A549 (cell line): ENCODE measurements at regions not wholly inside any gene's neighbourhood (a gene's known extent, or its start where the extent isn't known, plus 50 kb on each side); places are given as distances from the start of the nearest gene placed in this dataset.

Experiments
- ATAC-seq, 2 experiments: fragments of 200-7000 bp in 1 of 2; fragments of >200 bp in 1 of 2; cut with Nextera tagmentation in 1 of 2; cut with Tn5 transposase in 1 of 2; 3 replicates each; pipeline versions ENCODE4 v1.8.0 to v1.9.1; 2018 to 2020; ENCODE audit warnings: mild to moderate bottlenecking in 1 of 2, moderate library complexity in 1 of 2
- CTCF ChIA-PET: fragments of 300-600 bp; sonication (Branson Sonifier 250); formaldehyde crosslinking; extraction: SDS; loops from one replicate; lab custom pipeline; 2021; ENCODE audit warnings: antibody characterized with exemption, inconsistent platforms; lab: Yijun Ruan, JAX
- POLR2A ChIA-PET: fragments of 350-600 bp; formaldehyde crosslinking; extraction: SDS; loops from one replicate; lab custom pipeline; 2021; ENCODE audit warnings: antibody characterized with exemption, inconsistent platforms; lab: Yijun Ruan, JAX
- DNase-seq, 2 experiments: peaks; one replicate each; pipeline versions ENCODE4 v3.0.0 to v3.0.0-alpha.2; 2011 to 2016; ENCODE audit warnings: low read depth in 1 of 2, low spot score in 1 of 2
- FAIRE-seq: peaks from 2 replicates; lab custom pipeline; 2011; peaks lifted over from hg19 to GRCh38; lab: Jason Lieb, UNC
- H3K27ac ChIP-seq, 2 experiments: fragments of >200 bp; sonication (Bioruptor Twin); formaldehyde crosslinking; 3 replicates each; pipeline ENCODE4 v1.5.1; 2016 to 2017
- H3K4me1 ChIP-seq: fragments of >200 bp; sonication (Bioruptor Twin); formaldehyde crosslinking; 3 replicates; pipeline ENCODE4 v1.6.1; 2016
- H3K4me2 ChIP-seq: fragments of >200 bp; sonication (Bioruptor Twin); formaldehyde crosslinking; 3 replicates; pipeline ENCODE4 v1.6.1; 2016
- H3K4me3 ChIP-seq: fragments of >200 bp; sonication (Bioruptor Twin); formaldehyde crosslinking; 3 replicates; pipeline ENCODE4 v1.5.1; 2016
- H3K9me3 ChIP-seq: fragments of >200 bp; sonication (Bioruptor Twin); formaldehyde crosslinking; 3 replicates; pipeline ENCODE4 v1.6.1; 2016
- BCL3 ChIP-seq: fragments of >200 bp; sonication (Bioruptor Twin); formaldehyde crosslinking; IDR thresholded peaks from 3 replicates; pipeline ENCODE4 v1.6.1; 2016
- BHLHE40 ChIP-seq: IDR thresholded peaks from 2 replicates; pipeline ENCODE4 v1.6.1; 2012; ENCODE audit warnings: low read depth, low read length, inconsistent platforms
- CBX2 ChIP-seq: fragments of 200-600 bp; sonication (generic); IDR thresholded peaks from 2 replicates; pipeline ENCODE4 v1.6.1; 2016; ENCODE audit warnings: low read depth, mild to moderate bottlenecking, borderline replicate concordance
- CHD4 ChIP-seq: fragments of 200-600 bp; sonication (generic); IDR thresholded peaks from 2 replicates; pipeline ENCODE4 v1.6.1; 2016; ENCODE audit warnings: antibody characterized with exemption, mild to moderate bottlenecking, borderline replicate concordance
- E2F6 ChIP-seq: IDR thresholded peaks from 2 replicates; pipeline ENCODE4 v1.6.1; 2012; ENCODE audit warnings: low read depth, borderline replicate concordance
- EP300 ChIP-seq, 2 experiments: fragments of >200 bp; sonication (Bioruptor Twin); formaldehyde crosslinking; IDR thresholded peaks; 2 replicates in 1 of 2; 3 replicates in 1 of 2; pipeline ENCODE4 v1.6.1; 2016 to 2017
- HES2 ChIP-seq: fragments of >200 bp; sonication (Bioruptor Twin); formaldehyde crosslinking; IDR thresholded peaks from 2 replicates; pipeline ENCODE4 v1.6.1; 2016
- HOXB5 ChIP-seq: fragments of 250-450 bp; sonication (Bioruptor Pico); IDR thresholded peaks from 2 replicates; pipeline ENCODE4 v1.5.0; 2020; ENCODE audit warnings: mild to moderate bottlenecking, moderate library complexity
- MAZ ChIP-seq: fragments of 150-350 bp; IDR thresholded peaks from 2 replicates; pipeline ENCODE4 v1.6.1; 2014; ENCODE audit warnings: antibody characterized with exemption, low read depth, low read length, borderline replicate concordance
- NPAS2 ChIP-seq: fragments of 250-450 bp; sonication (Bioruptor Pico); IDR thresholded peaks from 2 replicates; pipeline ENCODE4 v1.8.0; 2022; ENCODE audit warnings: mild to moderate bottlenecking, moderate library complexity, borderline replicate concordance
- PHF8 ChIP-seq: fragments of 200-600 bp; sonication (generic); IDR thresholded peaks from 2 replicates; pipeline ENCODE4 v1.6.1; 2016; ENCODE audit warnings: low read depth, mild to moderate bottlenecking, antibody characterized with exemption, moderate library complexity, borderline replicate concordance
- POLR2A ChIP-seq: IDR thresholded peaks from 2 replicates; pipeline ENCODE4 v1.6.1; 2012; ENCODE audit warnings: mild to moderate bottlenecking, low read length
- POLR2AphosphoS2 ChIP-seq: conservative IDR thresholded peaks from 2 replicates; pipeline ENCODE4 v1.6.1; 2012; ENCODE audit warnings: low read length, improper control_type of control experiment, inconsistent platforms
- RNF2 ChIP-seq: fragments of 200-600 bp; sonication (generic); IDR thresholded peaks from 2 replicates; pipeline ENCODE4 v1.6.1; 2016; ENCODE audit warnings: low read depth, mild to moderate bottlenecking, antibody characterized with exemption, moderate library complexity, borderline replicate concordance
- TFCP2L1 ChIP-seq: fragments of 250-450 bp; sonication (Bioruptor Pico); IDR thresholded peaks from 2 replicates; pipeline ENCODE4 v1.5.0; 2021; ENCODE audit warnings: mild to moderate bottlenecking
- ZFP36 ChIP-seq: fragments of 450-650 bp; IDR thresholded peaks from 2 replicates; pipeline ENCODE4 v1.6.1; 2014; ENCODE audit warnings: borderline replicate concordance; ENCODE audit not compliant: partially characterized antibody
- ZNF302 ChIP-seq: fragments of 250-450 bp; sonication (Bioruptor Pico); IDR thresholded peaks from 2 replicates; pipeline ENCODE4 v1.9.0; 2021; ENCODE audit warnings: inconsistent platforms, mild to moderate bottlenecking, moderate library complexity
- WGBS: methylation state at CpG from one replicate; pipeline ENCODE4 v1.1.6; 2017; ENCODE audit errors: missing lambda C conversion rate; 5-methylcytosine and 5-hydroxymethylcytosine counted together
- TF ChIP-seq, protein P1 (sequence below): fragments of 200-600 bp; sonication (generic); IDR thresholded peaks from 2 replicates; pipeline ENCODE4 v1.6.1; 2016; ENCODE audit warnings: antibody characterized with exemption, mild to moderate bottlenecking, moderate library complexity

DNA sequence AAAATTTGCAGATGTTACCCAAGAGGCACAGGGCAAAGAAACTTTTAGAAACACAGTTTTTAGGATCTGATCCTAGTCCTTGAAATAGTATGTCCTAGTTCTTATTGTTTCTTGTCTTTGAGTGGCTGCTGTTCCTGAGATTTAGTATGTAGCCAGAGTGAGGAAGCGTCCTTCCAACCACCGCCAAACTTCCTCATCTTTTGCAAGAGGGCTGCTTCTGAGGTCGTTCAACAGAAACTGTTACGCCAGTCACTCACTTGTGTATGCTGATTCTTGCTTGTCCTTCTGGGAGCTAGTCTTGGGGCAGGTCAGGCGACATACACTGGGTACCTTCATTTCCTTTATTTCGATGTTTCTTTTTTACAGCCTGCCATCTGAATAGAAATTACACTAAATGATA is 577.3 kb upstream of the ZNF717 start:
- TF ChIP-seq ZNF302 (CRISPR knock-in tag) (no peak), HES2 (no peak), EP300 (IDR thresholded peaks at IDR 0.05) (no peak), POLR2A (no peak), RNF2 (no peak), CBX2 (no peak), POLR2AphosphoS2 (no peak), PHF8 (no peak), E2F6 (no peak), MAZ (no peak), NPAS2 (no peak), TFCP2L1 (no peak), BHLHE40 (no peak)
- TF ChIP-seq, protein P1, sequence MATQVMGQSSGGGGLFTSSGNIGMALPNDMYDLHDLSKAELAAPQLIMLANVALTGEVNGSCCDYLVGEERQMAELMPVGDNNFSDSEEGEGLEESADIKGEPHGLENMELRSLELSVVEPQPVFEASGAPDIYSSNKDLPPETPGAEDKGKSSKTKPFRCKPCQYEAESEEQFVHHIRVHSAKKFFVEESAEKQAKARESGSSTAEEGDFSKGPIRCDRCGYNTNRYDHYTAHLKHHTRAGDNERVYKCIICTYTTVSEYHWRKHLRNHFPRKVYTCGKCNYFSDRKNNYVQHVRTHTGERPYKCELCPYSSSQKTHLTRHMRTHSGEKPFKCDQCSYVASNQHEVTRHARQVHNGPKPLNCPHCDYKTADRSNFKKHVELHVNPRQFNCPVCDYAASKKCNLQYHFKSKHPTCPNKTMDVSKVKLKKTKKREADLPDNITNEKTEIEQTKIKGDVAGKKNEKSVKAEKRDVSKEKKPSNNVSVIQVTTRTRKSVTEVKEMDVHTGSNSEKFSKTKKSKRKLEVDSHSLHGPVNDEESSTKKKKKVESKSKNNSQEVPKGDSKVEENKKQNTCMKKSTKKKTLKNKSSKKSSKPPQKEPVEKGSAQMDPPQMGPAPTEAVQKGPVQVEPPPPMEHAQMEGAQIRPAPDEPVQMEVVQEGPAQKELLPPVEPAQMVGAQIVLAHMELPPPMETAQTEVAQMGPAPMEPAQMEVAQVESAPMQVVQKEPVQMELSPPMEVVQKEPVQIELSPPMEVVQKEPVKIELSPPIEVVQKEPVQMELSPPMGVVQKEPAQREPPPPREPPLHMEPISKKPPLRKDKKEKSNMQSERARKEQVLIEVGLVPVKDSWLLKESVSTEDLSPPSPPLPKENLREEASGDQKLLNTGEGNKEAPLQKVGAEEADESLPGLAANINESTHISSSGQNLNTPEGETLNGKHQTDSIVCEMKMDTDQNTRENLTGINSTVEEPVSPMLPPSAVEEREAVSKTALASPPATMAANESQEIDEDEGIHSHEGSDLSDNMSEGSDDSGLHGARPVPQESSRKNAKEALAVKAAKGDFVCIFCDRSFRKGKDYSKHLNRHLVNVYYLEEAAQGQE: no peak
- TF ChIP-seq, all 56 proteins: peak for 0
- ATAC-seq: no peak
- DNase-seq: no peak
- H3K4me1 ChIP-seq: no peaks in the 10 kb centered on the region
- no peak overlapping the region for H3K4me3 ChIP-seq
- POLR2A ChIA-PET: no interaction called here
- peaks cover 5% of the 10 kb centered on the region; the same call in 1 of the 3 replicates for H3K9me3 ChIP-seq
- no peak for FAIRE-seq
- CTCF ChIA-PET: no interaction called here
- no peak overlapping the region for H3K27ac ChIP-seq
- H3K4me2 ChIP-seq: no peak overlapping the region
- 6% methylated on average over 6 of the region's 6 CpGs for WGBS

GRCh38 chr3:76365275-76365674 is 579.9 kb upstream of the ZNF717 start:
- Histone ChIP-seq H3K4me2 (no peak overlapping the region), H3K27ac (no peak overlapping the region), H3K9me3 (peaks cover 5% of the 10 kb centered on the region; the same call in 1 of the 3 replicates), H3K4me3 (no peak overlapping the region), H3K4me1 (no peaks in the 10 kb centered on the region)
- no peak for DNase-seq
- CTCF ChIA-PET: no interaction called here
- ATAC-seq: no peak
- FAIRE-seq: no peak
- POLR2A ChIA-PET: no interaction called here
- WGBS: 7% methylated on average over 3 of the region's 3 CpGs
- TF ChIP-seq BCL3 (no peak), E2F6 (no peak), HOXB5 (CRISPR knock-in tag) (no peak), CHD4 (no peak), PHF8 (no peak), ZFP36 (no peak), POLR2A (no peak)
